ENCODE measurements at regions not wholly inside any gene's neighbourhood (a gene's known extent, or its start where the extent isn't known, plus 50 kb on each side); places are given as distances from the start of the nearest gene placed in this dataset.

DNA sequence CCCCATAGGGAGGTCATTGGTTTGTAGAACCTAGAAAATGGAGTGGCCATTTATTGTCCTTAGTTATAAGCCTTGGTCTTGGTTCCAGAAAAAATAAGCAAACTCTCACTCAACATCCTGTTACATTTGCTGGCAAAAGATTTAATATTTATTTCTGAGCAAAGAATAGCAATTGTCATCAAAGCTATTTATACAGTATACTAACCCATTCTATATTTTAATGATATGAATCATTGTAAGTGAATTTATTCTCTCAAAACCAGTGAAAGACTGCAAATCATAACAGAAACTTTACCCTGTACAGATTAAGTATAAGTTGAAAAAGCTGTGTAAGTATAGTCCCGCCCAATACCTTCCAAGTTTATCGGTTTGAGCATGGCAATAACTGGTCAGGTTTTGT, 364.4 kb downstream of the CD109 start:
- ChIA-PET CTCF (interaction anchor here (1.4 kb wide), 1 partner anchor 16 kb away, joined by 3 read pairs; no protein-coding TSS in a partner anchor), POLR2A (no interaction called here)
- no peaks in the 10 kb centered on the region for H4K20me1 ChIP-seq (ENCODE audit: control insufficient read depth, insufficient read depth, low read length, poor library complexity, severe bottlenecking)
- no peaks in the 10 kb centered on the region for H3K27me3 Mint-ChIP-seq
- H3K9ac ChIP-seq (ENCODE audit: low read length), result no peak overlapping the region
- no peak overlapping the region for H3K4me3 ChIP-seq (ENCODE audit: control extremely low read depth in 1 of 5, extremely low read depth in 1 of 5, insufficient read depth in 1 of 5, low read depth in 2 of 5, low read length in 4 of 5)
- no peak overlapping the region for H3K27ac Mint-ChIP-seq
- 100% methylated on average over 1 of the region's 2 CpGs for WGBS (ENCODE audit: insufficient coverage)
- no peak overlapping the region for H3K27ac ChIP-seq (ENCODE audit: low read length in 2 of 2)
- DNase-seq (no peak), ATAC-seq (ENCODE audit: low read depth) (no peak)
- H3K4me1 Mint-ChIP-seq, result no peaks in the 10 kb centered on the region
- H3K27me3 ChIP-seq (replicated peaks in 1 of 4; ENCODE audit: control extremely low read depth in 1 of 4, control insufficient read depth in 3 of 4, insufficient read depth in 4 of 4, low read length in 3 of 4), result no peaks in the 10 kb centered on the region
- no peaks in the 10 kb centered on the region for H3K9me3 ChIP-seq (ENCODE audit: control extremely low read depth in 1 of 3, control insufficient read depth in 2 of 3, insufficient read depth in 1 of 3, low read length in 2 of 3)
- no peak overlapping the region for H3K4me2 ChIP-seq (replicated peaks; ENCODE audit: low read depth, low read length, poor library complexity, severe bottlenecking)
- H3K4me1 ChIP-seq (ENCODE audit: control insufficient read depth in 2 of 2, insufficient read depth in 2 of 2, low read length in 2 of 2), result no peaks in the 10 kb centered on the region
- no peak overlapping the region for H3K4me3 Mint-ChIP-seq
- no peak for TF ChIP-seq EZH2 (IDR thresholded peaks at IDR 0.05; ENCODE audit: borderline replicate concordance, insufficient read depth, low read depth, low read length, poor library complexity, severe bottlenecking)
- TF ChIP-seq, protein P1, sequence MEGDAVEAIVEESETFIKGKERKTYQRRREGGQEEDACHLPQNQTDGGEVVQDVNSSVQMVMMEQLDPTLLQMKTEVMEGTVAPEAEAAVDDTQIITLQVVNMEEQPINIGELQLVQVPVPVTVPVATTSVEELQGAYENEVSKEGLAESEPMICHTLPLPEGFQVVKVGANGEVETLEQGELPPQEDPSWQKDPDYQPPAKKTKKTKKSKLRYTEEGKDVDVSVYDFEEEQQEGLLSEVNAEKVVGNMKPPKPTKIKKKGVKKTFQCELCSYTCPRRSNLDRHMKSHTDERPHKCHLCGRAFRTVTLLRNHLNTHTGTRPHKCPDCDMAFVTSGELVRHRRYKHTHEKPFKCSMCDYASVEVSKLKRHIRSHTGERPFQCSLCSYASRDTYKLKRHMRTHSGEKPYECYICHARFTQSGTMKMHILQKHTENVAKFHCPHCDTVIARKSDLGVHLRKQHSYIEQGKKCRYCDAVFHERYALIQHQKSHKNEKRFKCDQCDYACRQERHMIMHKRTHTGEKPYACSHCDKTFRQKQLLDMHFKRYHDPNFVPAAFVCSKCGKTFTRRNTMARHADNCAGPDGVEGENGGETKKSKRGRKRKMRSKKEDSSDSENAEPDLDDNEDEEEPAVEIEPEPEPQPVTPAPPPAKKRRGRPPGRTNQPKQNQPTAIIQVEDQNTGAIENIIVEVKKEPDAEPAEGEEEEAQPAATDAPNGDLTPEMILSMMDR (IDR thresholded peaks at IDR 0.05), result no peak
- intact Hi-C loops (cut with micrococcal nuclease), result no loop called here
- no peaks in the 10 kb centered on the region for H3K79me2 ChIP-seq (ENCODE audit: control insufficient read depth, insufficient read depth, low read length)
- H3K36me3 ChIP-seq (replicated peaks in 1 of 2; ENCODE audit: control extremely low read depth in 1 of 2, control insufficient read depth in 1 of 2, extremely low read depth in 1 of 2, insufficient read depth in 2 of 2, low read length in 1 of 2), result no peaks in the 10 kb centered on the region
- H3K9me3 Mint-ChIP-seq (ENCODE audit: insufficient read depth), result no peaks in the 10 kb centered on the region
- H2AFZ ChIP-seq (ENCODE audit: insufficient read depth, low read depth, low read length, poor library complexity, severe bottlenecking), result no peak overlapping the region

DNA sequence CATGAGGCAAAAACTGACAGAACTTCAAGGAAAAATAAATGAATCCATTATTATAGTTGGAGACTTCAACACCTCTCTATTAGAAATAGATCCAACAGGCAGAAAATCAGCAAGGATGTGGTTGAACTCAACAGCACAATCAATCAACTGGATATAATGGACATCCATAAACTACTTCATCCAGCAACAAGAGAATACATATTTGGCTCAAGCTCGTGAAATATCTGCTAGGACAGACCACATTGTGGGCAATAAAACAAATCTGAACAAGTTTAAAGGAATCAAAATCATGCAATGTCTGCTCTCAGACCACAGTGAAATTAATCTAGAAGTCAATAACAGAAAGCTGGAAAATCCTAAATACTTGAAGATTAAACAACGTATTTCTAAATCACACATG, 362.6 kb downstream of the CD109 start:
- TF ChIP-seq, protein P1 (IDR thresholded peaks at IDR 0.05), result no peak
- no peak for TF ChIP-seq EZH2 (IDR thresholded peaks at IDR 0.05; ENCODE audit: borderline replicate concordance, insufficient read depth, low read depth, low read length, poor library complexity, severe bottlenecking)
- no CpG with 5 or more reads among the region's 2 CpGs for WGBS (ENCODE audit: insufficient coverage)
- no peaks in the 10 kb centered on the region for H3K36me3 ChIP-seq (replicated peaks in 1 of 2; ENCODE audit: control extremely low read depth in 1 of 2, control insufficient read depth in 1 of 2, extremely low read depth in 1 of 2, insufficient read depth in 2 of 2, low read length in 1 of 2)
- ATAC-seq (ENCODE audit: low read depth) (no peak), DNase-seq (no peak)
- Mint-ChIP-seq H3K27me3 (no peaks in the 10 kb centered on the region), H3K9me3 (ENCODE audit: insufficient read depth) (no peaks in the 10 kb centered on the region), H3K27ac (no peak overlapping the region), H3K4me3 (no peak overlapping the region), H3K4me1 (no peaks in the 10 kb centered on the region)
- H3K9ac ChIP-seq (ENCODE audit: low read length), result no peak overlapping the region
- no peaks in the 10 kb centered on the region for H3K27me3 ChIP-seq (replicated peaks in 1 of 4; ENCODE audit: control extremely low read depth in 1 of 4, control insufficient read depth in 3 of 4, insufficient read depth in 4 of 4, low read length in 3 of 4)
- H3K4me1 ChIP-seq (ENCODE audit: control insufficient read depth in 2 of 2, insufficient read depth in 2 of 2, low read length in 2 of 2), result no peaks in the 10 kb centered on the region
- no peaks in the 10 kb centered on the region for H4K20me1 ChIP-seq (ENCODE audit: control insufficient read depth, insufficient read depth, low read length, poor library complexity, severe bottlenecking)
- H3K9me3 ChIP-seq (ENCODE audit: control extremely low read depth in 1 of 3, control insufficient read depth in 2 of 3, insufficient read depth in 1 of 3, low read length in 2 of 3), result no peaks in the 10 kb centered on the region
- ChIA-PET CTCF (interaction anchor here (0.7 kb wide), 1 partner anchor 55 kb away, joined by 3 read pairs; no protein-coding TSS in a partner anchor), POLR2A (no interaction called here)
- H3K4me2 ChIP-seq (replicated peaks; ENCODE audit: low read depth, low read length, poor library complexity, severe bottlenecking), result no peak overlapping the region
- no peak overlapping the region for H3K27ac ChIP-seq (ENCODE audit: low read length in 2 of 2)
- no peak overlapping the region for H2AFZ ChIP-seq (ENCODE audit: insufficient read depth, low read depth, low read length, poor library complexity, severe bottlenecking)
- H3K79me2 ChIP-seq (ENCODE audit: control insufficient read depth, insufficient read depth, low read length), result no peaks in the 10 kb centered on the region
- intact Hi-C loops (cut with micrococcal nuclease), result no loop called here
- no peak overlapping the region for H3K4me3 ChIP-seq (ENCODE audit: control extremely low read depth in 1 of 5, extremely low read depth in 1 of 5, insufficient read depth in 1 of 5, low read depth in 2 of 5, low read length in 4 of 5)
